Neural cell (in vitro differentiated cells): ENCODE measurements at regions not wholly inside any gene's neighbourhood (a gene's known extent, or its start where the extent isn't known, plus 50 kb on each side); places are given as distances from the start of the nearest gene placed in this dataset.

ENCODE experiments used
- H2AFZ ChIP-seq: fragments of 200-600, 300-800 bp; sonication (generic), shearing (Covaris generic); 2 replicates; pipeline ENCODE4 v1.6.0; 2014; ENCODE audit warnings: low read depth, mild to moderate bottlenecking, antibody characterized with exemption, low read length, moderate library complexity
- H3F3A ChIP-seq: fragments of 200-600 bp; shearing (Covaris generic); 2 replicates; pipeline ENCODE4 v1.6.1; 2016; ENCODE audit warnings: mild to moderate bottlenecking, moderate library complexity, mixed read lengths, antibody characterized with exemption, low read length; ENCODE audit not compliant: insufficient read depth, poor library complexity, severe bottlenecking
- H3K27ac ChIP-seq: fragments of 200-600, 300-800 bp; sonication (generic), shearing (Covaris generic); 2 replicates; pipeline ENCODE4 v1.5.1; 2014; ENCODE audit warnings: mild to moderate bottlenecking, low read length, moderate library complexity
- H3K27me3 ChIP-seq: fragments of 300-800, 200-600 bp; sonication (generic), shearing (Covaris generic); 2 replicates; pipeline ENCODE4 v1.6.0; 2014; ENCODE audit warnings: mild to moderate bottlenecking, low read depth, low read length, moderate library complexity; ENCODE audit not compliant: insufficient read depth
- H3K36me3 ChIP-seq: fragments of 300-800, 200-600 bp; sonication (generic), shearing (Covaris generic); 2 replicates; pipeline ENCODE4 v1.5.1; 2014; ENCODE audit warnings: mild to moderate bottlenecking, antibody characterized with exemption, low read length, moderate library complexity; ENCODE audit not compliant: insufficient read depth
- H3K4me2 ChIP-seq: fragments of 300-800, 200-600 bp; sonication (generic), shearing (Covaris generic); 2 replicates; pipeline ENCODE4 v1.6.0; 2014; ENCODE audit warnings: mild to moderate bottlenecking, low read length
- H3K4me3 ChIP-seq: fragments of 300-800, 200-600 bp; sonication (generic), shearing (Covaris generic); 2 replicates; pipeline ENCODE4 v1.5.1; 2014; ENCODE audit warnings: mild to moderate bottlenecking, low read length, moderate library complexity
- H3K79me2 ChIP-seq: fragments of 200-600 bp; shearing (Covaris generic); replicated peaks from 2 replicates; pipeline ENCODE4 v1.6.0; 2014; ENCODE audit warnings: mild to moderate bottlenecking, low read length, moderate library complexity; ENCODE audit not compliant: insufficient read depth
- H3K9ac ChIP-seq: fragments of 300-800, 200-600 bp; sonication (generic), shearing (Covaris generic); 2 replicates; pipeline ENCODE4 v1.6.1; 2016; ENCODE audit warnings: mild to moderate bottlenecking, low read length, mixed read lengths
- H3K9me2 ChIP-seq: fragments of 200-600 bp; shearing (Covaris generic); 2 replicates; pipeline ENCODE4 v1.6.1; 2016; ENCODE audit warnings: mild to moderate bottlenecking, low read length, mixed read lengths; ENCODE audit not compliant: insufficient read depth
- H3K9me3 ChIP-seq: fragments of 200-600, 300-800 bp; sonication (generic), shearing (Covaris generic); 2 replicates; pipeline ENCODE4 v1.6.1; 2016; ENCODE audit warnings: mild to moderate bottlenecking, mixed run types, low read length, moderate library complexity, mixed read lengths
- H4K20me1 ChIP-seq: fragments of 200-600 bp; shearing (Covaris generic); 2 replicates; pipeline ENCODE4 v1.6.1; 2016; ENCODE audit warnings: mild to moderate bottlenecking, mixed run types; ENCODE audit not compliant: insufficient read depth
- EP300 ChIP-seq: fragments of 450-650 bp; conservative IDR thresholded peaks from 2 replicates; pipeline ENCODE4 v1.6.1; 2014; ENCODE audit warnings: antibody characterized with exemption, mild to moderate bottlenecking, moderate library complexity; ENCODE audit not compliant: poor library complexity, severe bottlenecking
- EZH2 ChIP-seq: fragments of 200-600, 300-800 bp; shearing (Covaris generic), sonication (generic); IDR thresholded peaks from 2 replicates; pipeline ENCODE4 v1.6.1; 2014; ENCODE audit warnings: antibody characterized with exemption, low read length, borderline replicate concordance, mild to moderate bottlenecking; ENCODE audit not compliant: insufficient read depth, poor library complexity, severe bottlenecking
- MXI1 ChIP-seq: fragments of 450-650 bp; conservative IDR thresholded peaks from 2 replicates; pipeline ENCODE4 v1.6.1; 2014; ENCODE audit warnings: antibody characterized with exemption, mild to moderate bottlenecking; ENCODE audit not compliant: poor library complexity, severe bottlenecking
- POLR2AphosphoS5 ChIP-seq: IDR thresholded peaks from 2 replicates; pipeline ENCODE4 v1.6.1; 2012
- RAD21 ChIP-seq: fragments of 450-650 bp; conservative IDR thresholded peaks from 2 replicates; pipeline ENCODE4 v1.6.1; 2014; ENCODE audit warnings: antibody characterized with exemption, mild to moderate bottlenecking, moderate library complexity
- SMC3 ChIP-seq: fragments of 450-650 bp; conservative IDR thresholded peaks from 2 replicates; pipeline ENCODE4 v1.6.1; 2014; ENCODE audit warnings: antibody characterized with exemption, mild to moderate bottlenecking, moderate library complexity; ENCODE audit not compliant: poor library complexity
- TAF1 ChIP-seq: IDR thresholded peaks from 2 replicates; pipeline ENCODE4 v1.6.1; 2012; ENCODE audit warnings: low read depth
- TF ChIP-seq, protein P1 (sequence below): fragments of 450-650 bp; IDR thresholded peaks from 2 replicates; pipeline ENCODE4 v1.5.1; 2014; ENCODE audit warnings: antibody characterized with exemption, mild to moderate bottlenecking, moderate library complexity; ENCODE audit not compliant: poor library complexity, severe bottlenecking
- TF ChIP-seq, protein P2 (sequence below): IDR thresholded peaks from 2 replicates; pipeline ENCODE4 v1.6.1; 2012; ENCODE audit warnings: borderline replicate concordance

DNA sequence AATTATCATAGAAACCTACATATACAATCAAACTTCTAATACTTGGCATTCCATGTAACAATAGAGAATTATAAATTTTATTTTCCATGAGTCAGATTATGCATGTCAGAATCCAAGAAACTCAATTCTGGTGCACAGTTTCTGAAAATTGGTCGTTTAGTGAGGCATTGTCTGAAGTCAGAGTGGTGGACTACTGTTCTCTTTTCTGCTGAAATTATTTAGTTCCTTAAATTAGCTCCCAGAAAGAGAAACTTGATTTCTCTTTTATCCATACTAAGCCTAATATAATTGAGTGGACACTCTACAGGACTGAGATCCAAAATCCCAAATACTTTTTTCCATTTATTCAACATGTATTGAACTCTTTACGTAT is 265.5 kb downstream of the ALDH8A1 start:
- H3K27ac ChIP-seq, result no peak overlapping the region
- no peaks in the 10 kb centered on the region for H3K27me3 ChIP-seq

DNA sequence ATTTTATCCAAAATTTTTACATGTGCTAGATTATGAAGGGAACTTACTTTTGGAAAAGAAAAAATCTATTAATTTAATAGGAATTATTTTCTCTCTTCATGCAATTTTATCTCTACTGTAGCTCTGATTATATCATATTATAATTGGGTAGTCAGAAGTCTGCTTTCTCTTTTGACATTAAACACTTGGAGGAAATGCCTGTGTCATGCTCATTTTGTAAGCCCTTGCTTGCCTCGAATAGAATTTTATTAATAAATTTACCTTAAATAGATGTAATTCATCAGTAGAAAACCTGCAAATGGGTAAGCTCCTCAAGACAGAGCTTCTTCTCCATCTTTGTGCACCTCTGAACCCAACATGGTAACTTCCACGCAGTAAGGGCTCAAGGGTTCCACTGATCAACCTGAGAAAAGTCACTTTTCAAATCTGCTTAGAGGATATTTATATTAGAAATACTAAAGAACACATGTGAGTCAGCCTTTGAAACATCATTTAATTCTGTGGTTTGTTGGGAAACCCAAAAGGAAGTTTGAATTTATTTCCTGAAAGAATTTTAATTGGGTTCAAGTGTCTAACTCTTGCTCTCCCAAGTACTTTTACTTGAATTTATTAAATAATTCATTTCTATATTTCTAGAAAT is 266.0 kb downstream of the ALDH8A1 start:
- H3K79me2 ChIP-seq, result no peaks in the 10 kb centered on the region
- H3K27ac ChIP-seq, result no peak overlapping the region
- H2AFZ ChIP-seq, result no peak overlapping the region
- H3K4me2 ChIP-seq, result no peak overlapping the region
- H3K4me3 ChIP-seq, result no peak overlapping the region
- no peaks in the 10 kb centered on the region for H3F3A ChIP-seq
- no peaks in the 10 kb centered on the region for H3K9me3 ChIP-seq
- H3K27me3 ChIP-seq, result no peaks in the 10 kb centered on the region
- no peaks in the 10 kb centered on the region for H4K20me1 ChIP-seq
- H3K9me2 ChIP-seq, result no peaks in the 10 kb centered on the region
- no peak for TF ChIP-seq SMC3
- TF ChIP-seq POLR2AphosphoS5, result no peak
- TF ChIP-seq, protein P1, sequence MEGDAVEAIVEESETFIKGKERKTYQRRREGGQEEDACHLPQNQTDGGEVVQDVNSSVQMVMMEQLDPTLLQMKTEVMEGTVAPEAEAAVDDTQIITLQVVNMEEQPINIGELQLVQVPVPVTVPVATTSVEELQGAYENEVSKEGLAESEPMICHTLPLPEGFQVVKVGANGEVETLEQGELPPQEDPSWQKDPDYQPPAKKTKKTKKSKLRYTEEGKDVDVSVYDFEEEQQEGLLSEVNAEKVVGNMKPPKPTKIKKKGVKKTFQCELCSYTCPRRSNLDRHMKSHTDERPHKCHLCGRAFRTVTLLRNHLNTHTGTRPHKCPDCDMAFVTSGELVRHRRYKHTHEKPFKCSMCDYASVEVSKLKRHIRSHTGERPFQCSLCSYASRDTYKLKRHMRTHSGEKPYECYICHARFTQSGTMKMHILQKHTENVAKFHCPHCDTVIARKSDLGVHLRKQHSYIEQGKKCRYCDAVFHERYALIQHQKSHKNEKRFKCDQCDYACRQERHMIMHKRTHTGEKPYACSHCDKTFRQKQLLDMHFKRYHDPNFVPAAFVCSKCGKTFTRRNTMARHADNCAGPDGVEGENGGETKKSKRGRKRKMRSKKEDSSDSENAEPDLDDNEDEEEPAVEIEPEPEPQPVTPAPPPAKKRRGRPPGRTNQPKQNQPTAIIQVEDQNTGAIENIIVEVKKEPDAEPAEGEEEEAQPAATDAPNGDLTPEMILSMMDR, result no peak
- no peak for TF ChIP-seq EP300
- no peak overlapping the region for H3K9ac ChIP-seq
- no peaks in the 10 kb centered on the region for H3K36me3 ChIP-seq

More for the DNA sequence above, 265.5 kb downstream of the ALDH8A1 start:
- no peaks in the 10 kb centered on the region for H4K20me1 ChIP-seq
- no peak overlapping the region for H3K4me2 ChIP-seq
- H3K9ac ChIP-seq, result no peak overlapping the region
- H3K9me3 ChIP-seq, result no peaks in the 10 kb centered on the region
- TF ChIP-seq EZH2 (no peak), MXI1 (no peak), TAF1 (no peak), POLR2AphosphoS5 (no peak)
- H3K9me2 ChIP-seq, result no peaks in the 10 kb centered on the region
- no peak overlapping the region for H2AFZ ChIP-seq
- no peaks in the 10 kb centered on the region for H3K79me2 ChIP-seq
- H3F3A ChIP-seq, result no peaks in the 10 kb centered on the region
- H3K4me3 ChIP-seq, result no peak overlapping the region
- no peaks in the 10 kb centered on the region for H3K36me3 ChIP-seq

DNA sequence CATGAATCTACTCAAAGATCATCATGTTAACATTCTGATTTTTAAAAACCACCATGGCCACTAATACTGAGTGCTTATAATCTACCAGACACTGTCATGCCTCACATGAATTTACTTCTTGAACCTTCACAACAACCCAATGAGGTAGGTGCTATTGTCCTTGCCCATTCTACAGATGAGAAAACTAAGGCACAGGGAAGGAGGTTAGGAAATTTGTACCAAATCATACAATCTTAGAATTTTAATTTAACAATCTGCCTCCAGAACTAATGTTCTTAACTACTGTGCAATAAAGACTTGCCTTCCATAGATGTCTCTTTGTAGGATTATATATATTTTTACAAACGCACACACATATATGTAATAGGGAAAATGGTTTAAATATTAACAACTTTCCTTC is 269.5 kb downstream of the ALDH8A1 start:
- Histone ChIP-seq H3K4me2 (no peak overlapping the region), H3K9me2 (no peaks in the 10 kb centered on the region), H3K27me3 (no peaks in the 10 kb centered on the region), H2AFZ (no peak overlapping the region), H3K27ac (no peak overlapping the region), H3K79me2 (no peaks in the 10 kb centered on the region), H3K36me3 (no peaks in the 10 kb centered on the region), H4K20me1 (no peaks in the 10 kb centered on the region), H3K9ac (no peak overlapping the region), H3F3A (no peaks in the 10 kb centered on the region), H3K4me3 (no peak overlapping the region), H3K9me3 (no peaks in the 10 kb centered on the region)
- no peak for TF ChIP-seq SMC3
- TF ChIP-seq, protein P2, sequence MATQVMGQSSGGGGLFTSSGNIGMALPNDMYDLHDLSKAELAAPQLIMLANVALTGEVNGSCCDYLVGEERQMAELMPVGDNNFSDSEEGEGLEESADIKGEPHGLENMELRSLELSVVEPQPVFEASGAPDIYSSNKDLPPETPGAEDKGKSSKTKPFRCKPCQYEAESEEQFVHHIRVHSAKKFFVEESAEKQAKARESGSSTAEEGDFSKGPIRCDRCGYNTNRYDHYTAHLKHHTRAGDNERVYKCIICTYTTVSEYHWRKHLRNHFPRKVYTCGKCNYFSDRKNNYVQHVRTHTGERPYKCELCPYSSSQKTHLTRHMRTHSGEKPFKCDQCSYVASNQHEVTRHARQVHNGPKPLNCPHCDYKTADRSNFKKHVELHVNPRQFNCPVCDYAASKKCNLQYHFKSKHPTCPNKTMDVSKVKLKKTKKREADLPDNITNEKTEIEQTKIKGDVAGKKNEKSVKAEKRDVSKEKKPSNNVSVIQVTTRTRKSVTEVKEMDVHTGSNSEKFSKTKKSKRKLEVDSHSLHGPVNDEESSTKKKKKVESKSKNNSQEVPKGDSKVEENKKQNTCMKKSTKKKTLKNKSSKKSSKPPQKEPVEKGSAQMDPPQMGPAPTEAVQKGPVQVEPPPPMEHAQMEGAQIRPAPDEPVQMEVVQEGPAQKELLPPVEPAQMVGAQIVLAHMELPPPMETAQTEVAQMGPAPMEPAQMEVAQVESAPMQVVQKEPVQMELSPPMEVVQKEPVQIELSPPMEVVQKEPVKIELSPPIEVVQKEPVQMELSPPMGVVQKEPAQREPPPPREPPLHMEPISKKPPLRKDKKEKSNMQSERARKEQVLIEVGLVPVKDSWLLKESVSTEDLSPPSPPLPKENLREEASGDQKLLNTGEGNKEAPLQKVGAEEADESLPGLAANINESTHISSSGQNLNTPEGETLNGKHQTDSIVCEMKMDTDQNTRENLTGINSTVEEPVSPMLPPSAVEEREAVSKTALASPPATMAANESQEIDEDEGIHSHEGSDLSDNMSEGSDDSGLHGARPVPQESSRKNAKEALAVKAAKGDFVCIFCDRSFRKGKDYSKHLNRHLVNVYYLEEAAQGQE, result no peak
- TF ChIP-seq RAD21, result no peak
- no peak for TF ChIP-seq MXI1
